Activated gamma-delta T cell (primary cell): ENCODE measurements at regions not wholly inside any gene's neighbourhood (a gene's known extent, or its start where the extent isn't known, plus 50 kb on each side); places are given as distances from the start of the nearest gene placed in this dataset.

Source experiments
- DNase-seq: peaks from one replicate; lab custom pipeline; 2025; lab: John Stamatoyannopoulos, UW

- no peak for DNase-seq
These were observed 343.7 kb downstream of the MID1IP1 start for GRCh38 chrX:39144956-39145355.

DNA sequence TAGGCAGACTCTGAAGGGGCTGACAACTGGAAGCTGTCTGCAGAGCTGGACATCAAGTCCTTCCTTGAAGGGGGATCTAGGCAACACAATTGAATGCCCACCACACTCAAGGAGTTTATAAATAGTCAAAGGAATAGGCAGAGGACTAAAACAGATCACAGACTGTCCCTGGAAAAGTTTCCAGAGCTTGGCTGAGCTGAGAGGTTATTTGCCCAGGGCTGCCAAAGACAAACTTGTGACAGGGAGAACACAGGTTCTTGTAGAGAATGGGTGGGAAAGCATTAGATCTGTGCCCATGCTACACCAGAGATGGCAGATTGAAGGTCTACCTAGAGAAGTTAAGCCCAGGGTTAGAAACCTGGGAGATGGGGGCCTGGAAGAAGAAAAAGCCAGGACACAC is 344.6 kb downstream of the MID1IP1 start:
- no peak for DNase-seq

GRCh38 chrX:39149761-39150160 is 348.5 kb downstream of the MID1IP1 start:
- DNase-seq: no peak

- no peak for DNase-seq
These were observed 349.0 kb downstream of the MID1IP1 start for GRCh38 chrX:39150220-39150619.

- DNase-seq: no peak
These were observed 349.4 kb downstream of the MID1IP1 start for GRCh38 chrX:39150621-39151020.

GRCh38 chrX:39152106-39152649 is 350.9 kb downstream of the MID1IP1 start:
- DNase-seq: no peak

DNA sequence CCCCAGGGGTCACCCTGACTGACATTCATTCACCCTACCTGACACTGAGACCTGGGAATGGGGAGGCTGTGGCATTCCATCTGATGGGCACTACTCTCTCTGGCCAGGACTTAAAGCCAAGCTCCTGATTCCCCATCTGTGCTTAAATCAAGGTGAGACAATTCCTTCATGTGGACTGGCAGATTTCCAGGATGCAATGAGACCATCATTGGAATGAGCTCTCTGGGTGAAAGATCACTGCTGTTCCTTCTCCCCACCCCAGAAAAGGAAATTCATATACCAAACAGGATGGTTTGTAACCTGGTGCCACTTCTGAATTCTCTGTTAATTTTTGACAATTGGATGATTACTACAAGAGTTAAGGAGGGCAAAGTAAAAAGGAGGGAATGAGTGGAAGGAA is 354.8 kb downstream of the MID1IP1 start:
- no peak for DNase-seq

- DNase-seq: no peak
These were observed 355.7 kb downstream of the MID1IP1 start for GRCh38 chrX:39157006-39157405.

DNA sequence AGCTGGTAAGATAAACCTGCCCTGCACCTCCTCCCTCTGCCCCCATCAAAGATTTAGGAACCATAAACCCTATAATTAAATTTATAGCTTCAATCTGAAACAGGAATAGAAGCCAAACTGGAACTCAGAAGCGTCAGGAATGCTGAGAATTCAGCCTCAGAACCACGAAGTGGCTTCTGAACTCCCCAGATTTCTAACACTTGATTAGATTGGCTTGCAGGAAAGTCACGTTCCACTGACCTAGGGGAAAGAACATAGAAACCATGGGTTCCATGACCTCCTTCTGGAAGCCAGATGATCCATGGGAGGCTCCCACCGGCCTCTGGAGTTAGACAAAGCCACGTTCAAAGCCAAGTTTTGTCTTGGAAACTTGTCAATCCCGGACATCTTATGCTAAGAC is 356.5 kb downstream of the MID1IP1 start:
- DNase-seq: no peak

DNA sequence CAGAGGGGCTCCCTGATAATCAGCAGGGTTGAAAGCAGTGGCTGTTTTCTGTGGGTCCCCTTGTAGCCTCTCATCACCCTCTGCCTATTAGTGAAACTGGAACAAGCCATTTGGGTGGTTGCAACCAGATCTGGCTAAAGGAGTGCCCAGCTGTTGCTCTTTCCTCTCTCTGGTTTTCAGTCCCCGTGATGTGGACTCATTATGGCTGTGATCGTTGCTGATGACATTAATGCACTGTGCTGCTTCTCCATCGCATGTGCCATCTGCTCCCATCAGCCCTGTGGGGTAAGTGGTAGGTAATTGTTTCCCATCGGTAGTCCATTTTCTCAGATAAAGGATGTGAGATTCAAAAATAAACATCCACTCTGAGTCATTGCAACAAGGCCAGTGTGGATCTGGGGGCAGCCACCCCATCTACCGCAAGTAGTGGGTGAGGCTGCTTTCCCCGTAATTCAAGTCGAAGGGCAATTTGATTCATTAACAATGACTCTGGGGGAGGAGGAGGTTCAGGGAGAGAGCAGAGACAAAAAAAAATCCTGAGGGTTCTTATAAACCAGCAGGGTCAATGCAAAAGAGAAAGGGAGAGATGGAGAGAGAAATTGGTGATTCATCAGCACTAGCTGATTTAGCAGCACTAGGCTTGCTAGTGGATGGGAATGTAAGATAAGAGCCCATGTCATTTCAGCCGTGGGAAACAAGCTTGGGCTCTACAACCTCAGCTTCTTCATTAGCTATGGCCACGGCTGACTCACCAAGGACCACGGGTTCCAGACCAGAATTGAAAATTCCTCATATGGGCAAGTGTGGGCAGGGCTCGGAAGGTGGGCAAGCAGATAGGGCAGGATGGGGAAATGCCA is 357.8 kb downstream of the MID1IP1 start:
- no peak for DNase-seq

- DNase-seq: no peak
These were observed 358.8 kb downstream of the MID1IP1 start for GRCh38 chrX:39159921-39160507.

DNA sequence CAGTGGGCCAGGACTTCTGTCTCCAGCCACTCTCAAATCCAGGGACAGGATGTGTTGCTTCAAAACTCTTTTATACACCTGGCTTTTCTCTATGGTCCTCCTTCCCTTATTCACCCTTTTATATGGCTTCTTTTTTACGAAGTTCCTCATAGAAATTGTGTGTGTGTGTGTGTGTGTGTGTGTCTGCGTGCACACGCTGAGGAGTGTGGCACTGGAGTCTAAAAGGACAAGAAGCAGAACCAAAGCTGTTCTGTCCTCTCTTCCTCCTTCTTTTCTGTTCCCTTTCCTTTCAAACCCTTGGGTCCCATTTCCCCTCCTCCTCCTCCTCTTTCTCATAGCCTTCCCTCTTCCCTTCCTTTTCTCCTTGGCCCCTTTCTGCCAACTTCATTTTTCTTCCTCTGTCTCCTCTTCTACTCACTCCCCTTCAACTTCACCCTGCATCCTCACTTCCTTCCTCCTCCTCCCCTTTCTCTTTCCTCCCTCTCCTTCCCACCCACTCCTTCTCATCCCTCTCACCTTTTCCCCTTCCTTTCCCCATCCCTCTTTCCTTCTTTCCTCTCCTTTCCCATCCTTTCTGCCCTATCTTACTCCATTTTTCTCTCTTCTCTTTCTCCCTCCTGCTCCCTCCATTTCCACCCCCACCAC is 360.5 kb downstream of the MID1IP1 start:
- DNase-seq: no peak

DNA sequence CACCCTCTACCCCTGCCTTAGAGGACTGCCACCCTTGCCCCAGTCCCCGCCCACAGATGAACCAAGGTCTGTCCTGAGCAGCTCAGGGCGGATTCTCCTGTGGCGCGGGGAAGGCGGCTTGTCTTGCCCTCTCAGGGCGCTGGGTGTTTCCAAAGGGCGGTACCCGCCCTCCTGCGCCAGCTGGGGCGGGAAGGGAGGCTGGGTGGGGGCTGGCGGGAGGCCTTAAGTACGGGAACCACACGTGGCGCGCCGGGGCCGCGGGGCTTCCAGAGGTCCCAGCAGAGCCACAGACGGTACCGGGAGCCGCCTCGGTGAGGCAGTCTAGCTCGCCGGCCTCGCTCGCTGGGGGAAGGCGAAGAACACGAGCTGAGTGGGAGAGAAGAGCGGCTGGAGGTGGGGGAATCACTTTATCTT is 361.1 kb downstream of the MID1IP1 start:
- peak; percentile 10 for DNase-seq

GRCh38 chrX:39163581-39164126 is 362.4 kb downstream of the MID1IP1 start:
- no peak for DNase-seq

- DNase-seq: no peak
These were observed 363.0 kb downstream of the MID1IP1 start for GRCh38 chrX:39164212-39164611.

GRCh38 chrX:39165185-39165584 is 363.9 kb downstream of the MID1IP1 start:
- no peak for DNase-seq

- DNase-seq: no peak
These were observed 364.5 kb downstream of the MID1IP1 start for GRCh38 chrX:39165773-39166172.

GRCh38 chrX:39167791-39168190 is 366.5 kb downstream of the MID1IP1 start:
- no peak for DNase-seq

DNA sequence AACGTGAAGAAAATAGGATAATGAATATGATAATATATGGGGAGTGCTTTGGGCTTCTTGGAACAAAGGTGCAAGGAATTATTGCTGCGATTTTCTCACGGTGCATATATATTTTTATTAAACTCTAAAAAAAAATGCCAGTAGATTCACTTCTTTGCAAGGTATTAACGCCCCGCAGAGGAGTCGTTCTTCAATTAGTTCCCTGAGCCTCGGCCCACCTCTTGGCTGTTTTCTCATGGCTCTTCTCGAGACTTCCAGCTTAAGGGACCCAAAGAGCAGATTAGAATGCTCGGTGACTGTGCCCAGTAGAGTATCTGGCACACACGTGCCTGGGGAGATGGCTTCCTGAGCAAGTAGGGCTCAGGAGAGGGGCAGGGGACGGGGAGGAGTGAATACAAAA is 367.4 kb downstream of the MID1IP1 start:
- no peak for DNase-seq

DNA sequence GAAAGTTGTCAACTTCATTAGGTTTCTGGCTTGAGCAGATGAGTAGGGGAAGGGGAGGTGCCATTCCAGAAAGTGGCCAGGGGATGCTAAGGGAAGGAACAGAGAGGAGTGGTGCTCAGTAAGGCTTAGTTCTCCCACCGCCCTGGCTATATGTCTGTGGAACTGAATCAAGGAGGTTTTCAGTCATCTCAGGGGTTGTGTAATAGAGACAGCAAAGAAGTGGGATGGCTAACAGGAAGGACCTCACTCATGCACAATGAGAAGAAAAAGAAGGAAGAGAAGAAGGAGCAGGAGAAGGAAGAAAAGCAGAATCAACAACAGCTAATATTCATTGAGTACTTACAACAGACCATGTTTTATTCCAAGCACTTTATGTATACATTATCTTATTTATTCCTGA is 368.7 kb downstream of the MID1IP1 start:
- DNase-seq: no peak

- DNase-seq: no peak
These were observed 369.2 kb downstream of the MID1IP1 start for GRCh38 chrX:39170464-39170863.

- no peak for DNase-seq
These were observed 370.4 kb downstream of the MID1IP1 start for GRCh38 chrX:39171686-39172085.
